Gastroesophageal sphincter (tissue), 4 donors: ENCODE measurements at regions not wholly inside any gene's neighbourhood (a gene's known extent, or its start where the extent isn't known, plus 50 kb on each side); places are given as distances from the start of the nearest gene placed in this dataset.

Experiments used
- ATAC-seq: fragments of 150-250 bp; one replicate; pipeline ENCODE4 v1.9.1; 2016; ENCODE audit warnings: mild to moderate bottlenecking, moderate library complexity
- H3K27ac ChIP-seq, 4 donors: fragments of 200-600 bp; sonication (generic) in 3 of 4; 1 replicate in 3 of 4; 2 replicates in 1 of 4; pipeline ENCODE4 v1.5.1; 2016 to 2019
- H3K27me3 ChIP-seq: fragments of 200-600 bp; sonication (generic); one replicate; pipeline ENCODE4 v1.5.1; 2019
- H3K36me3 ChIP-seq, 2 donors: fragments of 200-600 bp; sonication (generic); one replicate each; pipeline ENCODE4 v1.5.1; 2019; ENCODE audit warnings: control low read depth in 1 of 2
- H3K4me1 ChIP-seq, 3 donors: fragments of 200-600 bp; sonication (generic); 1 replicate in 2 of 3; 2 replicates in 1 of 3; pipeline ENCODE4 v1.5.1; 2016 to 2019; ENCODE audit warnings: control low read depth in 2 of 3
- H3K4me3 ChIP-seq, 2 donors: fragments of 200-600 bp; sonication (generic); one replicate each; pipeline ENCODE4 v1.5.1; 2019; ENCODE audit warnings: mild to moderate bottlenecking in 1 of 2, moderate library complexity in 1 of 2
- H3K9me3 ChIP-seq, 3 donors: fragments of 200-600 bp; sonication (generic); one replicate each; pipeline ENCODE4 v1.5.1; 2017 to 2019; ENCODE audit warnings: control low read depth in 2 of 3
- EP300 ChIP-seq: sonication (generic); formaldehyde crosslinking; IDR thresholded peaks from one replicate; pipeline ENCODE4 v1.6.1; 2017; ENCODE audit warnings: antibody characterized with exemption, mild to moderate bottlenecking
- POLR2A ChIP-seq, 2 donors: fragments of 450-650 bp; IDR thresholded peaks; one replicate each; pipeline ENCODE4 v1.6.1; 2017; ENCODE audit warnings: antibody characterized with exemption in 2 of 2, mild to moderate bottlenecking in 2 of 2, moderate library complexity in 1 of 2
- POLR2AphosphoS5 ChIP-seq: sonication (generic); formaldehyde crosslinking; IDR thresholded peaks from one replicate; pipeline ENCODE4 v1.6.1; 2017; ENCODE audit warnings: antibody characterized with exemption
- WGBS, 2 donors: methylation state at CpG; one replicate each; pipeline ENCODE4 v1.1.5; 2018; ENCODE audit warnings: low coverage in 1 of 2; 5-methylcytosine and 5-hydroxymethylcytosine counted together
- TF ChIP-seq, protein P1 (sequence below), 4 experiments: fragments of 200-600 bp in 2 of 4; fragments of 450-650 bp in 2 of 4; sonication (generic) in 1 of 4; IDR thresholded peaks; one replicate each; pipeline ENCODE4 v1.5.1; 2017 to 2019; ENCODE audit warnings: antibody characterized with exemption in 4 of 4, mild to moderate bottlenecking in 2 of 4, moderate library complexity in 2 of 4

- Histone ChIP-seq H3K36me3 (no peaks in the 10 kb centered on the region), H3K27ac (peak overlapping the region; percentile 5 to 72 (median 70)), H3K4me3 (no peak overlapping the region), H3K4me1 (peaks cover 0 to 39% (median 5%) of the 10 kb centered on the region in 3 donors), H3K9me3 (no peaks in the 10 kb centered on the region), H3K27me3 (no peaks in the 10 kb centered on the region)
- TF ChIP-seq POLR2AphosphoS5 (peak; percentile 79), EP300 (no peak)
- ATAC-seq: peak; percentile 89
- 37 to 75% methylated on average over 8 to 11 of the region's 15 CpGs for WGBS, 2 donors
Measured at GRCh38 chr9:87267251-87268070, 230.2 kb upstream of the DAPK1 start.

DNA sequence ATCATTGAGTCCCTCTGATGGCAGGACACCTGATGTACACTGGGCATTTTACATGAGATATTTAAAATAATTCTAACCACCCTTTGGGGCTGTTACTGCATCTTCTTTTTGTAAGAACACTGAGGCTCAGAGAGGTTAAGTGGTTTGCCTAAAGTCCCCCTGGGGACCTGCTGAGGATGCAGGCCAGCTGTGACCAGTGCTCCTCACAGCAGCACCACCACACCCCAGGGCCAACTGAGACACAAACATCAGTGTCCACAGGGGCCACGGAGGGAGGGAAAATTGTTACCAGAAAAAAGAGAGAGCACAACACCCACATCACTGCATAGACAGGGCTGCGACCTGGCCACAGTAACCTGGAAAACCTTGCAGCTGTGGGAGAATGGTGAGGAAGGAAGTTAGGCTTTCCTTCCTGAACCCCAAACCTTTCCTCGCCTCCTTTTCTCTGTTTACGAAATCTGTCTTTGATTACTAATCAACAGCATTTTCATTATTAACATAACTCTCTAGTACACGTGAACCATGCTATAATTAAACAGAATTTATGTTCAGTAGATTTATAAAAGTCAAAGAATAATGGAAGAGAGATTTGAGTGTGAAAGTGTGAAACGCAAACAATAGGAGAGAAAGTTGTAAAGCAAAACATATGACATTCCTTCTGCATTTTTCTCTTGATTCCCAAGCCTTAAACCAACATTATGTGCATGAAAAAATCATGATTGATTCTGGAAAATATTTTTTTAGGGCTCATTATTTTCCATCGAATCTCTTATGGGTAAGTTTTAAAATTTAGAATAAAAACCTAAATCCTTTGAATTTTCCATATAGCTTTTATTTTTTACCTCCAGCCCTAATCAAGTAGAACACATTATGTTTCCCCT lies 228.1 kb upstream of the DAPK1 start:
- H3K4me3 ChIP-seq: no peak overlapping the region
- peaks cover 0 to 39% (median 5%) of the 10 kb centered on the region in 3 donors for H3K4me1 ChIP-seq
- H3K27me3 ChIP-seq: no peaks in the 10 kb centered on the region
- ATAC-seq: no peak
- no peaks in the 10 kb centered on the region for H3K36me3 ChIP-seq
- H3K27ac ChIP-seq: no peak overlapping the region
- H3K9me3 ChIP-seq: no peaks in the 10 kb centered on the region
- TF ChIP-seq, protein P1, sequence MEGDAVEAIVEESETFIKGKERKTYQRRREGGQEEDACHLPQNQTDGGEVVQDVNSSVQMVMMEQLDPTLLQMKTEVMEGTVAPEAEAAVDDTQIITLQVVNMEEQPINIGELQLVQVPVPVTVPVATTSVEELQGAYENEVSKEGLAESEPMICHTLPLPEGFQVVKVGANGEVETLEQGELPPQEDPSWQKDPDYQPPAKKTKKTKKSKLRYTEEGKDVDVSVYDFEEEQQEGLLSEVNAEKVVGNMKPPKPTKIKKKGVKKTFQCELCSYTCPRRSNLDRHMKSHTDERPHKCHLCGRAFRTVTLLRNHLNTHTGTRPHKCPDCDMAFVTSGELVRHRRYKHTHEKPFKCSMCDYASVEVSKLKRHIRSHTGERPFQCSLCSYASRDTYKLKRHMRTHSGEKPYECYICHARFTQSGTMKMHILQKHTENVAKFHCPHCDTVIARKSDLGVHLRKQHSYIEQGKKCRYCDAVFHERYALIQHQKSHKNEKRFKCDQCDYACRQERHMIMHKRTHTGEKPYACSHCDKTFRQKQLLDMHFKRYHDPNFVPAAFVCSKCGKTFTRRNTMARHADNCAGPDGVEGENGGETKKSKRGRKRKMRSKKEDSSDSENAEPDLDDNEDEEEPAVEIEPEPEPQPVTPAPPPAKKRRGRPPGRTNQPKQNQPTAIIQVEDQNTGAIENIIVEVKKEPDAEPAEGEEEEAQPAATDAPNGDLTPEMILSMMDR (IDR thresholded peaks at IDR 0.05): no peak
- no peak for TF ChIP-seq POLR2A (IDR thresholded peaks at IDR 0.05)
- 51 to 68% methylated on average over 6 to 7 of the region's 7 CpGs for WGBS, 2 donors

DNA sequence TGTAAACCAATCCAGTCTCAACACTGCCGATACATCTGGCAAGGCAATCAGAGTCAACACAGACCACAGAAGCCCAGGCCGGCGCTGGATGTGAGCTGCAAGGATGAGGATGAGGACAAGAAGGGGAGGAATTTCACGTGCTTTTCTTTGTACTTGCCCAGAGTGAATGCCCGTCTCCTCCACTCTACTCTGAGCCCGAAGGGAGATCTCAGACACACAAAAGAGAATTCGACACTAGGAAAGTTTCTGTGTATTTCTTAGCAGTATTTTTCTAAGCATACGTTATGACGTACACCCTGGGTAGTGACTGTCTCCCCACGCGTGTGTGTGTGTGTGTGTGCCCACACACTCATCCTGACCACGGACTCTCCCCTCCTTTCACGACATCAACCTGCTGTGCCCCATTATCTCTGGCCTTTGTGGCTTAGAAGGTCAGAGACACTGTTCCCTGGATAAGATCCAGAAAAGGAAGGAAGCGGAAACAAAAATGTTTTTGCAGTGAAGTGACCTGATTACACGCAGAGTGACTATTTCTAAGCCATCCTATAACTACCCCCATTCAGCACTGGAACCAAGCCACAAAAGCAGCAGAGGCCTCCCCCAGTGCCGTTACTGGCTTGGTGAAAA lies 227.3 kb upstream of the DAPK1 start:
- ATAC-seq: no peak
- Histone ChIP-seq H3K9me3 (no peaks in the 10 kb centered on the region), H3K4me1 (peaks cover 0 to 39% (median 5%) of the 10 kb centered on the region in 3 donors), H3K36me3 (no peaks in the 10 kb centered on the region), H3K27ac (no peak overlapping the region), H3K27me3 (no peaks in the 10 kb centered on the region), H3K4me3 (no peak overlapping the region)
- TF ChIP-seq EP300 (no peak), POLR2A (IDR thresholded peaks at IDR 0.05) (no peak), POLR2AphosphoS5 (peak; percentile 20)
- TF ChIP-seq, protein P1 (IDR thresholded peaks at IDR 0.05): no peak
- 18 to 25% methylated on average over 6 to 16 of the region's 16 CpGs for WGBS, 2 donors

- Histone ChIP-seq H3K4me1 (peaks cover 0 to 39% (median 5%) of the 10 kb centered on the region in 3 donors), H3K27ac (no peak overlapping the region), H3K4me3 (no peak overlapping the region), H3K36me3 (no peaks in the 10 kb centered on the region), H3K9me3 (no peaks in the 10 kb centered on the region), H3K27me3 (no peaks in the 10 kb centered on the region)
- TF ChIP-seq POLR2A (IDR thresholded peaks at IDR 0.05) (no peak), EP300 (no peak), POLR2AphosphoS5 (no peak)
- no peak for ATAC-seq
- 89 to 100% methylated on average over 2 to 8 of the region's 8 CpGs for WGBS, 2 donors
Measured at GRCh38 chr9:87270848-87271234, 226.8 kb upstream of the DAPK1 start.

GRCh38 chr9:87271696-87272477 lies 225.8 kb upstream of the DAPK1 start:
- no peak overlapping the region for H3K27ac ChIP-seq
- 82 to 89% methylated on average over 4 of the region's 4 CpGs for WGBS, 2 donors
- no peaks in the 10 kb centered on the region for H3K27me3 ChIP-seq
- no peak overlapping the region for H3K4me3 ChIP-seq
- H3K4me1 ChIP-seq: peaks cover 0 to 39% (median 5%) of the 10 kb centered on the region in 3 donors
- no peaks in the 10 kb centered on the region for H3K9me3 ChIP-seq
- no peak for ATAC-seq
- no peaks in the 10 kb centered on the region for H3K36me3 ChIP-seq
- TF ChIP-seq, protein P1 (IDR thresholded peaks at IDR 0.05): no peak
- TF ChIP-seq POLR2A (IDR thresholded peaks at IDR 0.05) (no peak), EP300 (no peak), POLR2AphosphoS5 (no peak)
